IMR-90 (cell line): ENCODE measurements at regions not wholly inside any gene's neighbourhood (a gene's known extent, or its start where the extent isn't known, plus 50 kb on each side); places are given as distances from the start of the nearest gene placed in this dataset.

Experiments
- ATAC-seq: fragments of 200-7000 bp; cut with Tn5 transposase; 2 replicates; pipeline ENCODE4 v1.9.1; 2020; ENCODE audit warnings: low read depth, mild to moderate bottlenecking, moderate library complexity
- BruUV-seq: library from RNA; stranded (reverse); fragments of 400-500 nt; replicated peaks from 2 replicates; lab custom pipeline; 2021; lab: Mats Ljungman, UMichigan
- CTCF ChIA-PET: fragments of 300-600 bp; formaldehyde crosslinking; extraction: SDS; loops from one replicate; lab custom pipeline; 2021; ENCODE audit warnings: antibody characterized with exemption; lab: Yijun Ruan, JAX
- POLR2A ChIA-PET: fragments of 300-600 bp; sonication (Branson Sonifier 250); formaldehyde crosslinking; loops from one replicate; lab custom pipeline; 2022; ENCODE audit warnings: antibody characterized with exemption; ENCODE audit not compliant: unreplicated experiment; lab: Charles Lee
- DNase-seq: peaks from one replicate; pipeline ENCODE4 v3.0.0; 2013
- H2AFZ ChIP-seq: replicated peaks from 2 replicates; pipeline ENCODE3; 2013; ENCODE audit warnings: low read length, mild to moderate bottlenecking; ENCODE audit not compliant: poor library complexity
- H2AK5ac ChIP-seq: 2 replicates; pipeline ENCODE4 v1.6.1; 2013; ENCODE audit warnings: low read depth, low read length, inconsistent platforms
- H2AK9ac ChIP-seq: replicated peaks from 2 replicates; pipeline ENCODE3; 2013; ENCODE audit warnings: mild to moderate bottlenecking, low read depth, low read length, moderate library complexity; ENCODE audit not compliant: poor library complexity
- H2BK120ac ChIP-seq: 2 replicates; pipeline ENCODE4 v1.6.1; 2013; ENCODE audit warnings: low read depth, low read length, inconsistent platforms
- H2BK15ac ChIP-seq: 3 replicates; pipeline ENCODE4 v1.6.1; 2013; ENCODE audit warnings: low read depth, low read length, inconsistent platforms
- H2BK20ac ChIP-seq: 2 replicates; pipeline ENCODE4 v1.6.1; 2013; ENCODE audit warnings: low read depth, mild to moderate bottlenecking, inconsistent platforms, low read length, moderate library complexity
- H2BK5ac ChIP-seq: 2 replicates; pipeline ENCODE4 v1.6.1; 2013; ENCODE audit warnings: mild to moderate bottlenecking, low read depth, low read length, inconsistent platforms; ENCODE audit not compliant: poor library complexity, severe bottlenecking
- H3K14ac ChIP-seq: replicated peaks from 2 replicates; pipeline ENCODE4 v1.6.1; 2013; ENCODE audit warnings: low read depth, low read length, inconsistent platforms
- H3K18ac ChIP-seq: 2 replicates; pipeline ENCODE4 v1.6.1; 2013; ENCODE audit warnings: low read depth, low read length, control low read depth
- H3K23ac ChIP-seq: 2 replicates; pipeline ENCODE4 v1.6.1; 2013; ENCODE audit warnings: low read depth, low read length, inconsistent platforms
- H3K27ac ChIP-seq: 2 replicates; pipeline ENCODE4 v1.5.1; 2013; ENCODE audit warnings: mild to moderate bottlenecking, control low read depth, low read length; ENCODE audit not compliant: insufficient read depth
- H3K27me3 ChIP-seq: 2 replicates; pipeline ENCODE4 v1.6.1; 2013; ENCODE audit warnings: low read length; ENCODE audit not compliant: control insufficient read depth, insufficient read depth
- H3K36me3 ChIP-seq: 2 replicates; pipeline ENCODE4 v1.6.1; 2013; ENCODE audit warnings: low read length, mixed read lengths; ENCODE audit not compliant: control insufficient read depth, insufficient read depth
- H3K4ac ChIP-seq: 2 replicates; pipeline ENCODE4 v1.6.1; 2013; ENCODE audit warnings: low read depth, low read length, inconsistent platforms
- H3K4me1 ChIP-seq: 2 replicates; pipeline ENCODE4 v1.6.1; 2013; ENCODE audit warnings: low read length, mixed read lengths; ENCODE audit not compliant: control insufficient read depth, insufficient read depth
- H3K4me2 ChIP-seq: 2 replicates; pipeline ENCODE4 v1.6.1; 2013; ENCODE audit warnings: low read depth, mild to moderate bottlenecking, control low read depth, low read length, moderate library complexity
- H3K4me3 ChIP-seq: 2 replicates; pipeline ENCODE4 v1.5.1; 2013; ENCODE audit warnings: low read depth, mild to moderate bottlenecking, control low read depth, low read length, moderate library complexity; ENCODE audit not compliant: insufficient read depth
- H3K56ac ChIP-seq: 2 replicates; pipeline ENCODE4 v1.6.1; 2013; ENCODE audit warnings: low read length, inconsistent platforms; ENCODE audit not compliant: insufficient read depth; ENCODE audit errors: extremely low read depth
- H3K79me1 ChIP-seq, 2 experiments: 2 replicates each; pipeline ENCODE4 v1.6.1; 2013; ENCODE audit warnings: low read length in 2 of 2, inconsistent platforms in 1 of 2, low read depth in 1 of 2
- H3K9ac ChIP-seq: 2 replicates; pipeline ENCODE4 v1.6.1; 2013; ENCODE audit warnings: low read depth, low read length, control low read depth
- H3K9me1 ChIP-seq: 2 replicates; pipeline ENCODE4 v1.6.1; 2013; ENCODE audit warnings: low read length, inconsistent platforms; ENCODE audit not compliant: insufficient read depth
- H3K9me3 ChIP-seq: 2 replicates; pipeline ENCODE4 v1.6.1; 2013; ENCODE audit warnings: low read length; ENCODE audit not compliant: control insufficient read depth, insufficient read depth
- H4K20me1 ChIP-seq: 2 replicates; pipeline ENCODE4 v1.6.1; 2013; ENCODE audit warnings: low read length, inconsistent platforms; ENCODE audit not compliant: insufficient read depth
- H4K5ac ChIP-seq: 2 replicates; pipeline ENCODE4 v1.6.1; 2013; ENCODE audit warnings: mild to moderate bottlenecking, low read depth, low read length, control low read depth
- H4K8ac ChIP-seq, 2 experiments: 2 replicates each; pipeline ENCODE4 v1.6.1; 2013; ENCODE audit warnings: low read depth in 2 of 2, low read length in 2 of 2, control low read depth in 1 of 2, inconsistent platforms in 1 of 2
- H4K91ac ChIP-seq: 2 replicates; pipeline ENCODE4 v1.6.1; 2013; ENCODE audit warnings: low read depth, low read length, inconsistent platforms; ENCODE audit not compliant: insufficient read depth
- BHLHE40 ChIP-seq: fragments of 150-350 bp; IDR thresholded peaks from 2 replicates; pipeline ENCODE4 v1.6.1; 2016; ENCODE audit warnings: mild to moderate bottlenecking, low read depth, low read length
- CEBPB ChIP-seq: IDR thresholded peaks from 2 replicates; pipeline ENCODE4 v1.6.1; 2012; ENCODE audit warnings: low read depth, low read length, improper control_type of control experiment
- CHD1 ChIP-seq: IDR thresholded peaks from 2 replicates; pipeline ENCODE4 v1.6.1; 2012; ENCODE audit warnings: low read depth, low read length, improper control_type of control experiment
- CTCF ChIP-seq: conservative IDR thresholded peaks from 2 replicates; pipeline ENCODE4 v1.5.1; 2012; ENCODE audit warnings: mild to moderate bottlenecking, low read depth, low read length, improper control_type of control experiment
- FOS ChIP-seq: fragments of 150-350 bp; IDR thresholded peaks from 2 replicates; pipeline ENCODE4 v1.6.1; 2016; ENCODE audit warnings: low read depth, low read length
- MAFK ChIP-seq: IDR thresholded peaks from 2 replicates; pipeline ENCODE4 v1.6.1; 2012; ENCODE audit warnings: low read depth, low read length, improper control_type of control experiment
- MAZ ChIP-seq: IDR thresholded peaks from 2 replicates; pipeline ENCODE4 v1.6.1; 2012; ENCODE audit warnings: low read depth, mild to moderate bottlenecking, low read length, improper control_type of control experiment, moderate library complexity, borderline replicate concordance
- MXI1 ChIP-seq: IDR thresholded peaks from 2 replicates; pipeline ENCODE4 v1.6.1; 2012; ENCODE audit warnings: low read depth, mild to moderate bottlenecking, low read length, moderate library complexity, borderline replicate concordance
- NFE2L2 ChIP-seq: fragments of 150-350 bp; IDR thresholded peaks from 2 replicates; pipeline ENCODE4 v1.6.1; 2016; ENCODE audit warnings: low read depth, mild to moderate bottlenecking, low read length
- POLR2A ChIP-seq: IDR thresholded peaks from 2 replicates; pipeline ENCODE4 v1.6.1; 2012; ENCODE audit warnings: mild to moderate bottlenecking, low read depth, low read length
- RAD21 ChIP-seq: IDR thresholded peaks from 2 replicates; pipeline ENCODE4 v1.6.1; 2012; ENCODE audit warnings: low read length, improper control_type of control experiment
- RCOR1 ChIP-seq: IDR thresholded peaks from 2 replicates; pipeline ENCODE4 v1.6.1; 2012; ENCODE audit warnings: mild to moderate bottlenecking, low read length, improper control_type of control experiment; ENCODE audit not compliant: insufficient replicate concordance
- RFX5 ChIP-seq: IDR thresholded peaks from 2 replicates; pipeline ENCODE4 v1.8.0; 2012; ENCODE audit warnings: low read depth, mild to moderate bottlenecking, low read length, moderate library complexity
- SMC3 ChIP-seq: fragments of 150-350 bp; IDR thresholded peaks from 2 replicates; pipeline ENCODE4 v1.6.1; 2016; ENCODE audit warnings: low read depth, mild to moderate bottlenecking, antibody characterized with exemption, low read length, moderate library complexity
- WGBS, 2 experiments: methylation state at CpG; one replicate each; pipeline versions ENCODE4 v1.1.5 to v1.1.7; 2013; ENCODE audit warnings: missing lambda C conversion rate in 2 of 2; ENCODE audit not compliant: insufficient read length in 1 of 2; ENCODE audit errors: extremely low coverage in 2 of 2; 5-methylcytosine and 5-hydroxymethylcytosine counted together
- dilution Hi-C: fragments of 300-500 bp; cut with HindIII; formaldehyde crosslinking; loops from one replicate; pipeline ENCODE4 v1.14.3; 2018; ENCODE audit warnings: low sequenced_read_pairs; ENCODE audit not compliant: unreplicated experiment
- in situ Hi-C: fragments of 300-500 bp; cut with MboI; formaldehyde crosslinking; loops from 3 replicates; pipeline ENCODE4 v1.14.3; 2019; ENCODE audit warnings: low sequenced_read_pairs, inconsistent platforms, mixed read lengths
- intact Hi-C: fragments of 100-400 bp; cut with micrococcal nuclease; formaldehyde crosslinking; loops from 2 replicates; pipeline ENCODE4 v1.10.0; 2022
- TF ChIP-seq, protein P1 (sequence below): fragments of 150-350 bp; IDR thresholded peaks from 2 replicates; pipeline ENCODE4 v1.6.1; 2016; ENCODE audit warnings: low read depth, mild to moderate bottlenecking, low read length, moderate library complexity, borderline replicate concordance
- TF ChIP-seq, protein P2 (sequence below): fragments of 150-350 bp; IDR thresholded peaks from 2 replicates; pipeline ENCODE4 v1.6.1; 2017; ENCODE audit warnings: mild to moderate bottlenecking, antibody characterized with exemption, low read length, low read depth

DNA sequence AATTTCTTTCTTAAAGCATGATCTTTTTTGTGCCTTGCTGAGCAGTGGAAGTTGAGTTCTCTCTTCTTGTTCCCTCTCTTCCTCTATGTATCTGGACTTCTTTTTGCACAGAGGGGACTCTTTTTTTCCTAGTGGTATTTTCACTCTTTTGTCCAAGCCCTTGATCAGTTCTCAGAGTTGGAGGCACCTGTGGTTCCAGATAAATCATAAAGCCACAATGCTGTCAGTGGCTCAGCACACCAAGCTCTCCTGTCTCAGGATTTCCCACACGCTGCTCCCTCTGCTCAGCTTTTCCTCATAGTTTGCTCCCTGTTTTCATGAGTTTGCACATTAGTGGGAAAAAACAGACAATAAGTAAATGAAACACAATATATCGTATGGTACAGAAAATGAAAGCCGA lies 110.3 kb upstream of the ZNF608 start:
- no CpG with 5 or more reads among the region's 3 CpGs for WGBS, 2 experiments
- in situ Hi-C loops, result no loop called here

More for the DNA sequence above, 110.3 kb upstream of the ZNF608 start:
- no peaks in the 10 kb centered on the region for H3K4me1 ChIP-seq
- H3K23ac ChIP-seq, result no peak overlapping the region
- no peak overlapping the region for H2BK120ac ChIP-seq
- no peak overlapping the region for H3K27ac ChIP-seq
- H2BK20ac ChIP-seq, result no peak overlapping the region
- ATAC-seq (no peak), DNase-seq (no peak)
- H3K14ac ChIP-seq, result no peak overlapping the region
- no TSS peak for BruUV-seq
- no peak overlapping the region for H4K8ac ChIP-seq
- TF ChIP-seq CTCF, result no peak
- no peak for TF ChIP-seq SMC3
- TF ChIP-seq POLR2A, result no peak
- no peak for TF ChIP-seq BHLHE40
- TF ChIP-seq MAFK, result no peak
- no peak for TF ChIP-seq MAZ
- TF ChIP-seq, protein P1, sequence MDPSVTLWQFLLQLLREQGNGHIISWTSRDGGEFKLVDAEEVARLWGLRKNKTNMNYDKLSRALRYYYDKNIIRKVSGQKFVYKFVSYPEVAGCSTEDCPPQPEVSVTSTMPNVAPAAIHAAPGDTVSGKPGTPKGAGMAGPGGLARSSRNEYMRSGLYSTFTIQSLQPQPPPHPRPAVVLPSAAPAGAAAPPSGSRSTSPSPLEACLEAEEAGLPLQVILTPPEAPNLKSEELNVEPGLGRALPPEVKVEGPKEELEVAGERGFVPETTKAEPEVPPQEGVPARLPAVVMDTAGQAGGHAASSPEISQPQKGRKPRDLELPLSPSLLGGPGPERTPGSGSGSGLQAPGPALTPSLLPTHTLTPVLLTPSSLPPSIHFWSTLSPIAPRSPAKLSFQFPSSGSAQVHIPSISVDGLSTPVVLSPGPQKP, result no peak
- no peak for TF ChIP-seq FOS
- no peak for TF ChIP-seq RAD21
- no peak for TF ChIP-seq MXI1
- TF ChIP-seq RCOR1, result no peak
- no peak for TF ChIP-seq CEBPB
- TF ChIP-seq NFE2L2, result no peak
- TF ChIP-seq CHD1, result no peak
- TF ChIP-seq, protein P2, sequence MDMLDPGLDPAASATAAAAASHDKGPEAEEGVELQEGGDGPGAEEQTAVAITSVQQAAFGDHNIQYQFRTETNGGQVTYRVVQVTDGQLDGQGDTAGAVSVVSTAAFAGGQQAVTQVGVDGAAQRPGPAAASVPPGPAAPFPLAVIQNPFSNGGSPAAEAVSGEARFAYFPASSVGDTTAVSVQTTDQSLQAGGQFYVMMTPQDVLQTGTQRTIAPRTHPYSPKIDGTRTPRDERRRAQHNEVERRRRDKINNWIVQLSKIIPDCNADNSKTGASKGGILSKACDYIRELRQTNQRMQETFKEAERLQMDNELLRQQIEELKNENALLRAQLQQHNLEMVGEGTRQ, result no peak
- TF ChIP-seq RFX5, result no peak
- no peak overlapping the region for H3K9ac ChIP-seq
- H4K20me1 ChIP-seq, result no peaks in the 10 kb centered on the region
- no peak overlapping the region for H3K18ac ChIP-seq
- ChIA-PET POLR2A (no interaction called here), CTCF (no interaction called here)
- H3K56ac ChIP-seq, result no peak overlapping the region
- no peak overlapping the region for H2BK15ac ChIP-seq
- no peak overlapping the region for H2AK5ac ChIP-seq
- no peaks in the 10 kb centered on the region for H3K79me1 ChIP-seq
- H4K5ac ChIP-seq, result no peak overlapping the region
- H3K27me3 ChIP-seq, result no peaks in the 10 kb centered on the region
- no peak overlapping the region for H4K91ac ChIP-seq
- dilution Hi-C loops, result no loop called here
- H3K4ac ChIP-seq, result no peak overlapping the region
- H2AFZ ChIP-seq, result no peak overlapping the region
- no peak overlapping the region for H2BK5ac ChIP-seq
- H3K4me3 ChIP-seq, result no peak overlapping the region
- H3K36me3 ChIP-seq, result no peaks in the 10 kb centered on the region
- no peaks in the 10 kb centered on the region for H3K9me3 ChIP-seq
- H3K9me1 ChIP-seq, result no peaks in the 10 kb centered on the region
- H3K4me2 ChIP-seq, result no peak overlapping the region
- H2AK9ac ChIP-seq, result no peak overlapping the region
- intact Hi-C loops, result no loop called here
